Hepatocyte (in vitro differentiated cells): ENCODE measurements at regions not wholly inside any gene's neighbourhood (a gene's known extent, or its start where the extent isn't known, plus 50 kb on each side); places are given as distances from the start of the nearest gene placed in this dataset.

Experiments
- DNase-seq: peaks from one replicate; pipeline ENCODE4 v3.0.0-alpha.2; 2016; ENCODE audit warnings: low spot score
- H2AFZ ChIP-seq: fragments of 200-600 bp; sonication (generic); 2 replicates; pipeline ENCODE4 v1.6.0; 2016; ENCODE audit warnings: antibody characterized with exemption, mild to moderate bottlenecking
- H3K27ac ChIP-seq: fragments of 200-600 bp; sonication (generic); 2 replicates; pipeline ENCODE4 v1.5.1; 2016; ENCODE audit warnings: mild to moderate bottlenecking
- H3K27me3 ChIP-seq: fragments of 200-600 bp; sonication (generic); 2 replicates; pipeline ENCODE4 v1.6.1; 2016
- H3K36me3 ChIP-seq: fragments of 200-600 bp; sonication (generic); replicated peaks from 2 replicates; pipeline ENCODE4 v1.5.1; 2016; ENCODE audit warnings: low read depth; ENCODE audit not compliant: insufficient read depth
- H3K4me1 ChIP-seq: fragments of 200-600 bp; sonication (generic); 2 replicates; pipeline ENCODE4 v1.5.1; 2016; ENCODE audit warnings: mild to moderate bottlenecking, moderate library complexity; ENCODE audit not compliant: insufficient read depth
- H3K4me2 ChIP-seq: fragments of 200-600 bp; sonication (generic); 2 replicates; pipeline ENCODE4 v1.6.0; 2016
- H3K4me3 ChIP-seq: fragments of 200-600 bp; sonication (generic); 2 replicates; pipeline ENCODE4 v1.5.1; 2016; ENCODE audit warnings: mild to moderate bottlenecking
- H3K79me2 ChIP-seq: fragments of 200-600 bp; sonication (generic); 2 replicates; pipeline ENCODE4 v1.6.0; 2017; ENCODE audit warnings: mild to moderate bottlenecking
- H3K9me2 ChIP-seq: fragments of 200-600 bp; sonication (generic); replicated peaks from 2 replicates; pipeline ENCODE4 v1.6.0; 2017; ENCODE audit warnings: mild to moderate bottlenecking; ENCODE audit not compliant: insufficient read depth
- H3K9me3 ChIP-seq: fragments of 200-600 bp; sonication (generic); 2 replicates; pipeline ENCODE4 v1.5.1; 2016; ENCODE audit warnings: low read depth, mild to moderate bottlenecking
- H4K20me1 ChIP-seq: fragments of 200-600 bp; sonication (generic); 2 replicates; pipeline ENCODE4 v1.6.0; 2016; ENCODE audit warnings: mild to moderate bottlenecking; ENCODE audit not compliant: insufficient read depth, poor library complexity, severe bottlenecking
- CTCF ChIP-seq: fragments of 200-600 bp; sonication (generic); IDR thresholded peaks from 2 replicates; pipeline ENCODE4 v1.5.1; 2016; ENCODE audit warnings: antibody characterized with exemption, mild to moderate bottlenecking; ENCODE audit not compliant: poor library complexity
- EZH2 ChIP-seq: fragments of 200-600 bp; sonication (generic); IDR thresholded peaks from 2 replicates; pipeline ENCODE4 v1.6.1; 2016; ENCODE audit warnings: antibody characterized with exemption, mild to moderate bottlenecking, borderline replicate concordance
- EZH2phosphoT487 ChIP-seq: fragments of 200-600 bp; sonication (generic); IDR thresholded peaks from one replicate; pipeline ENCODE4 v1.6.1; 2018; ENCODE audit warnings: antibody characterized with exemption, mild to moderate bottlenecking, low read depth, moderate library complexity; ENCODE audit not compliant: unreplicated experiment, severe bottlenecking
- WGBS: methylation state at CpG from one replicate; pipeline ENCODE4 v1.1.6; 2016; ENCODE audit warnings: low lambda C conversion rate; ENCODE audit errors: missing lambda C conversion rate; 5-methylcytosine and 5-hydroxymethylcytosine counted together

- no peak overlapping the region for H3K27ac ChIP-seq
- no peak overlapping the region for H3K4me3 ChIP-seq
- TF ChIP-seq EZH2 = no peak
- TF ChIP-seq EZH2phosphoT487 = no peak
- TF ChIP-seq CTCF = no peak
- no peaks in the 10 kb centered on the region for H3K9me2 ChIP-seq
- no peak for DNase-seq
- no peaks in the 10 kb centered on the region for H3K36me3 ChIP-seq
- 81% methylated on average over 4 of the region's 4 CpGs for WGBS
- no peak overlapping the region for H3K4me2 ChIP-seq
- H3K9me3 ChIP-seq = no peaks in the 10 kb centered on the region
- H3K27me3 ChIP-seq = no peaks in the 10 kb centered on the region
- no peak overlapping the region for H2AFZ ChIP-seq
- H3K4me1 ChIP-seq = no peaks in the 10 kb centered on the region
- no peaks in the 10 kb centered on the region for H4K20me1 ChIP-seq
- no peaks in the 10 kb centered on the region for H3K79me2 ChIP-seq
Measured at GRCh38 chr14:55899531-55899930, 218.7 kb upstream of the PELI2 start.

- Histone ChIP-seq H3K27ac (no peak overlapping the region), H3K4me1 (no peaks in the 10 kb centered on the region), H3K4me3 (no peak overlapping the region), H3K4me2 (no peak overlapping the region), H3K36me3 (no peaks in the 10 kb centered on the region), H3K79me2 (no peaks in the 10 kb centered on the region), H4K20me1 (no peaks in the 10 kb centered on the region), H3K27me3 (no peaks in the 10 kb centered on the region), H2AFZ (no peak overlapping the region), H3K9me2 (no peaks in the 10 kb centered on the region), H3K9me3 (no peaks in the 10 kb centered on the region)
- no peak for DNase-seq
- TF ChIP-seq EZH2 = no peak
- no peak for TF ChIP-seq CTCF
- no peak for TF ChIP-seq EZH2phosphoT487
- WGBS = 91% methylated on average over 2 of the region's 2 CpGs
Measured at GRCh38 chr14:55900749-55901148, 217.5 kb upstream of the PELI2 start.

GRCh38 chr14:55901291-55901690 is 216.9 kb upstream of the PELI2 start:
- Histone ChIP-seq H3K9me2 (no peaks in the 10 kb centered on the region), H3K27me3 (no peaks in the 10 kb centered on the region), H3K4me1 (no peaks in the 10 kb centered on the region), H3K27ac (no peak overlapping the region), H3K9me3 (no peaks in the 10 kb centered on the region), H3K79me2 (no peaks in the 10 kb centered on the region), H3K36me3 (no peaks in the 10 kb centered on the region), H2AFZ (no peak overlapping the region), H3K4me3 (no peak overlapping the region), H4K20me1 (no peaks in the 10 kb centered on the region), H3K4me2 (no peak overlapping the region)
- WGBS = 91% methylated on average over 5 of the region's 5 CpGs
- DNase-seq = no peak
- TF ChIP-seq EZH2 (no peak), EZH2phosphoT487 (no peak), CTCF (no peak)

GRCh38 chr14:55902241-55902640 is 216.0 kb upstream of the PELI2 start:
- Histone ChIP-seq H4K20me1 (no peaks in the 10 kb centered on the region), H3K4me3 (no peak overlapping the region), H3K9me2 (no peaks in the 10 kb centered on the region), H2AFZ (no peak overlapping the region), H3K79me2 (no peaks in the 10 kb centered on the region), H3K9me3 (no peaks in the 10 kb centered on the region), H3K36me3 (no peaks in the 10 kb centered on the region), H3K4me1 (no peaks in the 10 kb centered on the region), H3K27ac (no peak overlapping the region), H3K4me2 (no peak overlapping the region), H3K27me3 (no peaks in the 10 kb centered on the region)
- WGBS = 56% methylated on average over 5 of the region's 5 CpGs
- no peak for DNase-seq
- TF ChIP-seq EZH2 (no peak), CTCF (no peak), EZH2phosphoT487 (no peak)
